ENCODE measurements at regions not wholly inside any gene's neighbourhood (a gene's known extent, or its start where the extent isn't known, plus 50 kb on each side); places are given as distances from the start of the nearest gene placed in this dataset.

GRCh38 chr10:32156031-32156495 lies 99.8 kb upstream of the KIF5B start:
- H3K4me3 ChIP-seq (replicated peaks in 1 of 3; ENCODE audit: insufficient read depth in 1 of 3, low read depth in 2 of 3, low read length in 3 of 3): peak overlapping the region in 2 of 3 experiments; percentile 9 to 24; a peak in 2 of 6 replicates
- H4K20me1 ChIP-seq (ENCODE audit: insufficient read depth, low read length): no peaks in the 10 kb centered on the region
- peak overlapping the region; percentile 59 for H3K4me2 ChIP-seq (ENCODE audit: low read depth, low read length)
- DNase-seq (ENCODE audit: low spot score) (peak; percentile 67), FAIRE-seq (peak; percentile 50), ATAC-seq (peak; percentile 86)
- peaks cover 5% of the 10 kb centered on the region; the same call in 1 of the 2 replicates for H3K9me3 ChIP-seq (ENCODE audit: low read length)
- in situ Hi-C loops (cut with HindIII; ENCODE audit: extremely low pct_ligation_motif_present, low pct_unique_long_range_greater_than_20kb) (no loop called here), intact Hi-C loops (cut with micrococcal nuclease; ENCODE audit: unreplicated experiment) (no loop called here)
- no peaks in the 10 kb centered on the region for H3K79me2 ChIP-seq (ENCODE audit: insufficient read depth, low read length)
- H3K27me3 ChIP-seq (ENCODE audit: control insufficient read depth in 1 of 2, insufficient read depth in 2 of 2, low read length in 2 of 2): no peaks in the 10 kb centered on the region
- POLR2A ChIA-PET: no interaction called here
- BruUV-seq (replicated peaks): no TSS peak
- H3K27ac ChIP-seq (ENCODE audit: extremely low read length, insufficient read depth, low read length): peak overlapping the region; percentile 34
- 4% methylated on average over 4 of the region's 4 CpGs for whole genome bisulfite sequencing (ENCODE audit: low lambda C conversion rate)
- no peaks in the 10 kb centered on the region for H3K36me3 ChIP-seq (replicated peaks in 1 of 2; ENCODE audit: control insufficient read depth in 1 of 2, insufficient read depth in 2 of 2, low read length in 2 of 2)
- peaks cover 47% of the 10 kb centered on the region for H3K4me1 ChIP-seq (ENCODE audit: insufficient read depth, low read length)
- H2AFZ ChIP-seq (ENCODE audit: low read length): no peak overlapping the region
- CTCF ChIA-PET (ENCODE audit: low intra/inter-chr PET ratio, low total read pairs): no interaction called here
- no peak overlapping the region for H3K9ac ChIP-seq (ENCODE audit: insufficient read depth, low read depth, low read length)
- TF ChIP-seq ZFP36L1 (CRISPR knock-in tag; IDR thresholded peaks at IDR 0.05) (no peak), ZBTB1 (CRISPR knock-in tag; IDR thresholded peaks at IDR 0.05; ENCODE audit: borderline replicate concordance) (no peak), LCORL (IDR thresholded peaks at IDR 0.05) (no peak), LCORL (CRISPR knock-in tag; IDR thresholded peaks at IDR 0.05) (peak; percentile 24; the same call in 1 of the 2 replicates), ZNF264 (CRISPR knock-in tag; IDR thresholded peaks at IDR 0.05) (0 out of 2 replicates have a peak, but pooled peaks have one; percentile 52), KDM6A (CRISPR knock-in tag; IDR thresholded peaks at IDR 0.05; ENCODE audit: low read depth) (no peak), RCOR2 (CRISPR knock-in tag; IDR thresholded peaks at IDR 0.05) (peak; percentile 73; the same call in 1 of the 2 replicates), ZNF775 (CRISPR knock-in tag; IDR thresholded peaks at IDR 0.05; ENCODE audit: borderline replicate concordance) (peak; percentile 99), ZNF652 (CRISPR knock-in tag; IDR thresholded peaks at IDR 0.05; ENCODE audit: borderline replicate concordance, low read depth) (no peak), FOXJ3 (CRISPR knock-in tag; IDR thresholded peaks at IDR 0.05; ENCODE audit: borderline replicate concordance) (no peak; the same call in 1 of the 2 replicates), SMAD3 (CRISPR knock-in tag; IDR thresholded peaks at IDR 0.05) (no peak), ZFP36 (IDR thresholded peaks at IDR 0.05; ENCODE audit: borderline replicate concordance, low read depth, low read length, partially characterized antibody) (no peak), ZNF713 (CRISPR knock-in tag; IDR thresholded peaks at IDR 0.05) (no peak), GATAD2A (CRISPR knock-in tag; IDR thresholded peaks at IDR 0.05) (0 out of 2 replicates have a peak, but pooled peaks have one; percentile 17), ZNF101 (CRISPR knock-in tag; IDR thresholded peaks at IDR 0.05; ENCODE audit: borderline replicate concordance, low read depth) (no peak), ZNF430 (CRISPR knock-in tag; IDR thresholded peaks at IDR 0.05) (no peak), ZFY (CRISPR knock-in tag; IDR thresholded peaks at IDR 0.05) (no peak), ZNF619 (CRISPR knock-in tag; IDR thresholded peaks at IDR 0.05) (no peak), BRF2 (CRISPR knock-in tag; IDR thresholded peaks at IDR 0.05) (no peak), NFE2L1 (CRISPR knock-in tag; IDR thresholded peaks at IDR 0.05; ENCODE audit: borderline replicate concordance) (no peak), SUZ12 (IDR thresholded peaks at IDR 0.05; ENCODE audit: low read depth, low read length) (no peak), ZNF30 (CRISPR knock-in tag; IDR thresholded peaks at IDR 0.05) (no peak), ELK4 (CRISPR knock-in tag; IDR thresholded peaks at IDR 0.05; ENCODE audit: borderline replicate concordance) (no peak), ZNF569 (CRISPR knock-in tag; IDR thresholded peaks at IDR 0.05; ENCODE audit: borderline replicate concordance) (no peak), RFX1 (IDR thresholded peaks at IDR 0.05) (no peak), ZNF816 (CRISPR knock-in tag; IDR thresholded peaks at IDR 0.05; ENCODE audit: borderline replicate concordance) (no peak)
- TF ChIP-seq, protein P1, sequence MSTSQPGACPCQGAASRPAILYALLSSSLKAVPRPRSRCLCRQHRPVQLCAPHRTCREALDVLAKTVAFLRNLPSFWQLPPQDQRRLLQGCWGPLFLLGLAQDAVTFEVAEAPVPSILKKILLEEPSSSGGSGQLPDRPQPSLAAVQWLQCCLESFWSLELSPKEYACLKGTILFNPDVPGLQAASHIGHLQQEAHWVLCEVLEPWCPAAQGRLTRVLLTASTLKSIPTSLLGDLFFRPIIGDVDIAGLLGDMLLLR (CRISPR knock-in tag; IDR thresholded peaks at IDR 0.05): no peak
